ENCODE measurements at regions not wholly inside any gene's neighbourhood (a gene's known extent, or its start where the extent isn't known, plus 50 kb on each side); places are given as distances from the start of the nearest gene placed in this dataset.

GRCh38 chr1:14003552-14003951 is 303.6 kb downstream of the PRDM2 start:
- Histone ChIP-seq H3K4me3 (no peak overlapping the region), H3K27me3 (no peaks in the 10 kb centered on the region), H3K9me3 (no peaks in the 10 kb centered on the region), H3K27ac (no peak overlapping the region), H3K36me3 (no peaks in the 10 kb centered on the region), H3K4me1 (no peaks in the 10 kb centered on the region)
- DNase-seq: no peak
- intact Hi-C loops (cut with DNase I): no loop called here
- TF ChIP-seq, protein P1, sequence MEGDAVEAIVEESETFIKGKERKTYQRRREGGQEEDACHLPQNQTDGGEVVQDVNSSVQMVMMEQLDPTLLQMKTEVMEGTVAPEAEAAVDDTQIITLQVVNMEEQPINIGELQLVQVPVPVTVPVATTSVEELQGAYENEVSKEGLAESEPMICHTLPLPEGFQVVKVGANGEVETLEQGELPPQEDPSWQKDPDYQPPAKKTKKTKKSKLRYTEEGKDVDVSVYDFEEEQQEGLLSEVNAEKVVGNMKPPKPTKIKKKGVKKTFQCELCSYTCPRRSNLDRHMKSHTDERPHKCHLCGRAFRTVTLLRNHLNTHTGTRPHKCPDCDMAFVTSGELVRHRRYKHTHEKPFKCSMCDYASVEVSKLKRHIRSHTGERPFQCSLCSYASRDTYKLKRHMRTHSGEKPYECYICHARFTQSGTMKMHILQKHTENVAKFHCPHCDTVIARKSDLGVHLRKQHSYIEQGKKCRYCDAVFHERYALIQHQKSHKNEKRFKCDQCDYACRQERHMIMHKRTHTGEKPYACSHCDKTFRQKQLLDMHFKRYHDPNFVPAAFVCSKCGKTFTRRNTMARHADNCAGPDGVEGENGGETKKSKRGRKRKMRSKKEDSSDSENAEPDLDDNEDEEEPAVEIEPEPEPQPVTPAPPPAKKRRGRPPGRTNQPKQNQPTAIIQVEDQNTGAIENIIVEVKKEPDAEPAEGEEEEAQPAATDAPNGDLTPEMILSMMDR (IDR thresholded peaks at IDR 0.05): no peak
- no peak for ATAC-seq

DNA sequence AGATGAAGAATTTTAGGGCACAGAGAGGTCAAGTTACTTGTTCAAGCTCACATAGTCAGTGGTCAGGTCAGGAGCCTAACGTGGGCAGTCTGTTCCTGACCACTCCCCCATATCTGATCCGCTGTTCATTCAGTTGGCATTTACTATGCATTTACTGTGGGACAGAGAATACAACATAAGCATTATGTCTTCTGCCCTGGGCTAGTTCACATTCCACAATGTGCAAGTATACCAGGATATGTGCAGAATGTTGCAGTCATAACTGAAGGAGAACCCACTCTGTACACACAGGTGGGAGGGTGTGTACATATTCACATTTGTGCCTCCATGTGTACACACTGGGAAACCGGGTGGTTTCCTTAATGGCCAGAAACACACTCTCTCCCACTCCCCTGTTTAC is 309.6 kb downstream of the PRDM2 start:
- Histone ChIP-seq H3K27ac (no peak overlapping the region), H3K4me3 (no peak overlapping the region), H3K27me3 (no peaks in the 10 kb centered on the region), H3K36me3 (no peaks in the 10 kb centered on the region), H3K9me3 (no peaks in the 10 kb centered on the region), H3K4me1 (no peaks in the 10 kb centered on the region)
- intact Hi-C loops (cut with DNase I): no loop called here
- TF ChIP-seq, protein P1 (IDR thresholded peaks at IDR 0.05): no peak
- DNase-seq (no peak), ATAC-seq (no peak)

DNA sequence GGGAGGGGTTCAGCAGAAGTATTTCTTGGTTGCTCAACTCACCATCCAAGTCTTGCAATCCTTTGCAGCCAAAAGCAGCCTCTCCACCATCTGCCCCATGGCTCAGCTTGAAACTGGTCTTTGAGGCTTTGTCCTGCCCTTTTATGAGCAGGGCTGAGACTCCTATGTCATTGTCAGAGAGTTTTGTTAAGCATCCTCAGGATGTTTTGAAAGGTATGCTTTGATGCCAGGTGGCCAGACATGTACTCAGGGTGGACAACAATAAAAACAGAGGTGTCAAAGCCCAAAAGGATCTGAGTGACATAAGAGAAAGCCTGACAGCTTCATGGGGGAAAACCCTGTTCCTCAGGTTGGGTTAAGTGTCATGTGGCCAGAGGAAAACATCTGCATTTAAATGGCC is 310.5 kb downstream of the PRDM2 start:
- TF ChIP-seq, protein P1 (IDR thresholded peaks at IDR 0.05): no peak
- H3K4me1 ChIP-seq: no peaks in the 10 kb centered on the region

DNA sequence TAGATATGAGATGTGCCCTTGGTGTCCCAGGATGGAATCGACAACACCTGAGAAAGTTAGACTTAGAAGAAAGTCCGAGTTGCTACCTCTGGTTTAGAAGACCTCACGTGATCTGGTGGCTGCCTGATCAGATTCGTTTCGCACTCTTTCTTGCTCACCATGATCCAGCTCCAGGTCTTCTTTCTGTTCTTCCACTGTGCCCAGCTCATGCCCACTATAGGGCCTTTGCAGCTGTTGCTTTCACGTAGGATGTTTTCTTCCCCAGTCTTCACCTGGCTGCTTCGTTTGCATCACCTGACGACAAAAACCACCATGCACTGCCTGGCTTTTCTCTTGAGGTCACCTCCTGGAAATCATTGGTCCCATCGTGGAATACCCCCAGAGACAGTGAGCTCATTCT is 311.1 kb downstream of the PRDM2 start:
- Histone ChIP-seq H3K9me3 (no peaks in the 10 kb centered on the region), H3K4me1 (no peaks in the 10 kb centered on the region), H3K27me3 (no peaks in the 10 kb centered on the region), H3K27ac (no peak overlapping the region), H3K4me3 (no peak overlapping the region), H3K36me3 (no peaks in the 10 kb centered on the region)
- DNase-seq: no peak
- intact Hi-C loops (cut with DNase I): no loop called here
- no peak for ATAC-seq
- TF ChIP-seq, protein P1 (IDR thresholded peaks at IDR 0.05): no peak

More for the DNA sequence above, 310.5 kb downstream of the PRDM2 start:
- Histone ChIP-seq H3K36me3 (no peaks in the 10 kb centered on the region), H3K9me3 (no peaks in the 10 kb centered on the region), H3K27me3 (no peaks in the 10 kb centered on the region), H3K4me3 (no peak overlapping the region), H3K27ac (no peak overlapping the region)
- intact Hi-C loops (cut with DNase I): no loop called here
- no peak for DNase-seq
- ATAC-seq: no peak

DNA sequence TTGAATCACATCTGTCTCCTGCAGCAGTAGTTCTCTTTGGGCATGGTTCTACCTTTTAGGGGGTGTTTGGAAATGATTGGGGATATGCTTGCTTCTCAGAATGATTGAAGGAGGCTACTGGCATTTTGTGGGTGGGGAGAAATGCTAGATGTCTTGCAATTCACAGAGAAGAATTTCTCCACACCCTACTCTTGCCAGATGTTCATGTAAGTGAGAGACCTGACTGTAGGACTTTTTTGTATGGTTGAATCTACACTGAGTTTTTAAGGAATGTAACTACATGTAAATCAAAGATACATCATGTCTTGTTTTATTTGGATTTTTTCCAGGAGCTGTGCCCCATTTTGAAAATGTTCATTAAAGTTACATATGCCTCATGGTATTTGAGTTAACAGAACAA is 311.9 kb downstream of the PRDM2 start:
- Histone ChIP-seq H3K4me3 (no peak overlapping the region), H3K27ac (no peak overlapping the region), H3K36me3 (no peaks in the 10 kb centered on the region), H3K4me1 (no peaks in the 10 kb centered on the region), H3K27me3 (no peaks in the 10 kb centered on the region), H3K9me3 (no peaks in the 10 kb centered on the region)
- intact Hi-C loops (cut with DNase I): no loop called here
- TF ChIP-seq, protein P1 (IDR thresholded peaks at IDR 0.05): no peak
- ATAC-seq (no peak), DNase-seq (no peak)

DNA sequence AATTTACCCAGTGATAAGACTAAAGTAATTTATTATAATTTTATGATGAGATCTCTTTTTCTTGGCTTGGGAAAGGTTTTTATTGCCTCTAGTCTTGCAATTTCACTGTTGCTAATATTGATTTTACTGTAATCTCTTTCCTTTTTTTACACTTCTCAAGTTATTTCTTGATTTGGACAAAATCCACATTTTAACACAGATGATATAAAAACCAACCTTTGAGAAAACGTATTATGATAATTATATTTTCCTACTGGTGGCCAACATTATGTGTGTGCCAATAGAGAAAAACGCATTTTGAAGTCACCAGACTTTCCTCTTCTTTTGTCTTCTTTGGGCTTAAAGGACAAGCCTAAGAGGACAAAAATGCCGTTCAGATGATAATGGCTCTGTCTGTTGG is 314.9 kb downstream of the PRDM2 start:
- Histone ChIP-seq H3K4me1 (no peaks in the 10 kb centered on the region), H3K4me3 (no peak overlapping the region), H3K36me3 (no peaks in the 10 kb centered on the region), H3K27me3 (no peaks in the 10 kb centered on the region), H3K27ac (no peak overlapping the region), H3K9me3 (no peaks in the 10 kb centered on the region)
- TF ChIP-seq, protein P1 (IDR thresholded peaks at IDR 0.05): no peak
- intact Hi-C loops (cut with DNase I): no loop called here
- no peak for ATAC-seq
- no peak for DNase-seq

All from upper lobe of right lung (tissue), 1 donor.